ENCODE measurements at regions not wholly inside any gene's neighbourhood (a gene's known extent, or its start where the extent isn't known, plus 50 kb on each side); places are given as distances from the start of the nearest gene placed in this dataset.

GRCh38 chr2:2886922-2887321 is 490.7 kb downstream of the EIPR1 start:
- TF ChIP-seq, protein P1, sequence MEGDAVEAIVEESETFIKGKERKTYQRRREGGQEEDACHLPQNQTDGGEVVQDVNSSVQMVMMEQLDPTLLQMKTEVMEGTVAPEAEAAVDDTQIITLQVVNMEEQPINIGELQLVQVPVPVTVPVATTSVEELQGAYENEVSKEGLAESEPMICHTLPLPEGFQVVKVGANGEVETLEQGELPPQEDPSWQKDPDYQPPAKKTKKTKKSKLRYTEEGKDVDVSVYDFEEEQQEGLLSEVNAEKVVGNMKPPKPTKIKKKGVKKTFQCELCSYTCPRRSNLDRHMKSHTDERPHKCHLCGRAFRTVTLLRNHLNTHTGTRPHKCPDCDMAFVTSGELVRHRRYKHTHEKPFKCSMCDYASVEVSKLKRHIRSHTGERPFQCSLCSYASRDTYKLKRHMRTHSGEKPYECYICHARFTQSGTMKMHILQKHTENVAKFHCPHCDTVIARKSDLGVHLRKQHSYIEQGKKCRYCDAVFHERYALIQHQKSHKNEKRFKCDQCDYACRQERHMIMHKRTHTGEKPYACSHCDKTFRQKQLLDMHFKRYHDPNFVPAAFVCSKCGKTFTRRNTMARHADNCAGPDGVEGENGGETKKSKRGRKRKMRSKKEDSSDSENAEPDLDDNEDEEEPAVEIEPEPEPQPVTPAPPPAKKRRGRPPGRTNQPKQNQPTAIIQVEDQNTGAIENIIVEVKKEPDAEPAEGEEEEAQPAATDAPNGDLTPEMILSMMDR (IDR thresholded peaks at IDR 0.05): no peak
- TF ChIP-seq POLR2A (IDR thresholded peaks at IDR 0.05): no peak
